ENCODE measurements at regions not wholly inside any gene's neighbourhood (a gene's known extent, or its start where the extent isn't known, plus 50 kb on each side); places are given as distances from the start of the nearest gene placed in this dataset.
A peak's percentile ranks its signal among the peaks of the same experiment; 100 is the strongest.

DNA sequence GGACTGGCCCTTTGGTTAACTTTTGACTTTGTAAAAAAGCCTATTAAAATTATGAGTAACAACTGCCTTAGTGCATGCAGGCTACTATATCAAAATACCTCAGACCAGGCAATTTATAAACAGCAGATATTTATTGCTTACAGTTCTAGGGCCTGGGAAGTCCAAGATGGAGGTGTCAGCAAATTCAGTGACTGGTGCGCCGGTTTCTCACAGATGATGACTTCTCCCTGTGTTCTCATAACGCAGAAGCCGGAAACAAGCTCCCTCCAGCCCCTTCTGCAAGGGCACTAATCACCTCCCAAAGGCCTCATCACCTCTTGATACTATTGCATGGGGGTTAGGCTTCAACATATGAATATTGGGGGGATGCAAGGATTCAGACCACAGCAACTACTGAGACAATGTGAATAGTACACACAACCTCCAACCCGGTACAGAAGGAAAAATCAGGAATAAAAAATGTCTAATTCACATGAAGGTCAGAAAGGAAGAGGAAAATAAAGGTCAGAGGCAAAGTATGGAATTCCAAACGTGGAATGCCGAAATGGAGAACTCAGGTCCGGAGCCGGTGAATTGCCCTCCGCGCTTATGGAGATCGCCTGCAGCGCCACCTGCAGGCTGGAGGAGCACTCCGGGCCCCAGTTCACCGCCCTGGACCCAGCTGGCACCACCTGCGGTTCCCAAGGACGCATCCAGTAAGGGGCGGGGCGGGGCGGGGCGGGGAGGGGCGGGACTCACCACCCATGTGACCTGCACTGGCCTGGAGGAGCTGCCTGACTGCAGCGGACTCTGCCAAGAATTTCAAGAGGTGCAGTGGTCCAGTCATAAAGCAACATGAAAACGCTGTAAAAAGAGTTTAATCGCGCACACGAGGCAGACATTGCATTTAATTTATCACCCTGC is 203.4 kb downstream of the KIF26A start:
- DNase-seq (ENCODE audit: low read depth in 2 of 2) = peak in 1 of 2 donors; percentile 41

DNA sequence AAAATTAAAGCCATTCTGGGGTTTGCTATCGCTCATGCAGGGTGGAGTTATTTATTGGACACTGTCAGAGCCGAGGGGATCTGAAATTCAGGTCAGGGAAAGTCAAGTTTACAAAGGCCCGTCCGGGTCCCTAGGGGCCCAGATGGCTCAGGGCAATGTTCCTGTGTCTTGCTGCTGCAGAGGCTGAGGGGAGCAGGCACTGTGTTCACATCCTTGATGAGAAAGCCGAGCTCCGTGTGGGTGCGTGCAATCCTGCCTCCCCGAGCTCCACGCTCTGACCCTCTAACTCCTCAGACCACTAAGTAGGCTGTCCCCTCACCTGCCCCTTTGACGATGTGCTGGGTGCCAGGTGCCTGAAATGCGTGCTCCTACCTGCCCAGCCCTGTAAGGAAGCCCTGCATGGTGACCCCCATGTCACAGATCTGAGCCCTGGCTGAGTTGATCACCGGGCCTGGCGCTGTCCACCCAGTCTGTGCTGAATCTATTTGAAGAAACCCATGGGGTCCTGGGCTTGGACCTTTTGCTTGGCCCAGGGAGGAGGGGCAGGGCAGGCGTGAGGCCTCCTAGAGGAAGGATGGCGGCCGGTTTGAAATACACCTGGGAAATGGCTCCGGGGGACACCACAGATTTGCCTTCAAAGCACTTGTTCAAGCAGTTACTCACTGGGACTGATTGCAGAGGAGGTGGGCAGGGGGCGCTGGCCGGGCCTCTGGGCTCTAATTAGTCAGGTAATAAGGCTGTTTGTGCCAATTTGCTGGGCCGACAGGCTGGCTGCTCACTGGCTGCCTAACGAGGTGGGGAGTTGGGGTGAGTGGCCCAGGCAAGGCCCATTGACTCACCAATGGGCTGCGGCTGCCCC is 204.3 kb downstream of the KIF26A start:
- no peak for DNase-seq (ENCODE audit: low read depth in 2 of 2)

DNA sequence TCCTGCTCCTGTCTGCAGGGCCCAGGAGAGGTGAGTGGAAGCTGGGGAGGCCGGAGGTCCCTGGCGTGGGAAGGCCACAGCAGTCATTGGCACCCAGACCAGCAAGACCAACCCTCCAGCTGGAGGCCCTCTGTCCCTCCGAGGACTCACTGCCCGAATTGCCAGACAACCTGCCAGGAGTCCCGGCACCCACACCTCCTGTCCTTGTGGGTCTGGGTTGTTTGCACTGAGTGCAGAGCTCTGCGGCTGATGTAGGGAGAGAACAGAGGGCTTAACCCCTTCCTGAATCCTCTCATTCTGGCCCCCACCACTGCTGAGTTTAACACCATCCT is 204.9 kb downstream of the KIF26A start:
- DNase-seq (ENCODE audit: low read depth in 2 of 2) = no peak

DNA sequence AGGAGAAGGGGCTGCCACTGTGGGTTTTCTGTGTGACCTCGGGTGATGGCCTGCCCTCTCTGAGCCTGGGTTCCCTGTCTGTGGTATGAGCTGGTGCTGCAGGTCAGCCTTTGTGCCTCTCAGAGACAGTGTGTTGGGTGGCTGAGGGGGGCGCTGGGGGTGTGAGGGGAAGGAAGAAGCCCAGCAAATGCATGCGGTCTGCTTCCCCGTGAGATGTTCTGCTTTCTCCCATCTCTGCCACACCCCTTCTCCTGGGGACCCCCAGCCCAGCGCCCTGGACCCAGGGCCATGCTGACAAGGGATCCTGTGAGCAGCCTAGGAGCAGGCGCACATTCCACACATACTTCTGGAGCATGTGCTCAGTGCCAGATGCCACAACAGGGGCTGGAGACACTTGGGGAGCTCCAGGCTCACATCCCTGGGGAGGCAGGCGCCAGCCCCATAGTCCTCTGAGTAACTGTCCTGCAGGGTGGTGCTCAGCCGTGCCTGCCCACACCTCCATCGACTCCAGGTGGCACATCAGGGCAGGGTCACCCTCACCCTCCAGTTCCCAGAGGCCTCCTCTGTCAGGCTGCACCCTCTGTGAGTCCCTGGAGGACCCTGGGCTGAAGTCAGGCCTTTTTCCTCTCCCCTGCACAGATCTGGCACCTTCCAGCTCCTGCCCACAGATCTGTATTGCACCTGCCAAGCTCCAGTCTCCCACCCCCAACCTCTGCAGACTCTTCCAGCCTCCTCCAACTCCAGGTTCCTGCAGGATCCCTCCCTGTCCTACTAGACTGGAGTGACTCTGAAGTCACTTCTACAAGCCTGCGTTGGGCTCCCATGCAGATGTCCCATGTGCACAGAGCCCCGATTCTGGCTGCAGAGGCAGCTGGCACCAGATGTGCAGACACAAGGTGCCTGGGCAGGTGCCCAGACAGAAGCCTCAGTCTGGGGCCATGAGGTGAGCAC is 205.6 kb downstream of the KIF26A start:
- no peak for DNase-seq (ENCODE audit: low read depth in 2 of 2)

DNA sequence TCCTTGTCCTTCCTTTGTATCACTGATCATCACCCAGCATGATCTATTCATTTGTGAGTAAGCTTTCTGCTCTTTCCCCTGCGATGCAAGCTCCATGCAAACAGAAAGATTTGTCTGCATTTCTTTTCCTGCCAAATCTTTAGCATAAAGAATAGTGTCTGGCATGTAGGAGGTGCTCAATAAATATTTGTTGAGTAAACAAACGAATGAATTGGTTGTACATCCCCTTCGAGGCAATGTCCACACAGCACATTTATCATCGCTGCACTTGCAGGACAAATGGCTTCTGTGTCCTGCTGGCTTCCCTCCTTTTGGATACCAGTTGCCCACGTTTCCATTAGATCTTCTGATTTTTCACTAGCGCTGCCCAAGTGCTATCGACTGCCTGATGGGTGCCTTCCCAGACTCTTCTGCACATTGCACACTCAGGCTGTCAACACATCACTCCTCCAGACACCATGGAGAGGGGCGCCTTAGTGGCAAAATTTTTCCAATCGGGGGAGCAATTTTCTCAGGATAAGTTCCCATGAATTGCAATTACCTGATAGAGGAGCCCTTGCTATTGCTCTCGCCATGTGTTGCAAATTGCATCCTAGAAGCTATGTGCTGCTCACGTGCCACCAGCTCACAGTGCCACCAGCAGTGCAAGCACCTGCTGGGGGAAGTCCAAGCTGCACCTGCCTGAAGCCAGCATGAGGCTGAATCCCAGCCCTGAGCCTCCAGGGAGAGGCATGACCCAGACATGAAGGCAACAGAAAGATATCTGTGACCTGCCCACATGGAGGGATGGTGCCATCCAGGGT is 206.6 kb downstream of the KIF26A start:
- DNase-seq (ENCODE audit: low read depth in 2 of 2) = no peak

DNA sequence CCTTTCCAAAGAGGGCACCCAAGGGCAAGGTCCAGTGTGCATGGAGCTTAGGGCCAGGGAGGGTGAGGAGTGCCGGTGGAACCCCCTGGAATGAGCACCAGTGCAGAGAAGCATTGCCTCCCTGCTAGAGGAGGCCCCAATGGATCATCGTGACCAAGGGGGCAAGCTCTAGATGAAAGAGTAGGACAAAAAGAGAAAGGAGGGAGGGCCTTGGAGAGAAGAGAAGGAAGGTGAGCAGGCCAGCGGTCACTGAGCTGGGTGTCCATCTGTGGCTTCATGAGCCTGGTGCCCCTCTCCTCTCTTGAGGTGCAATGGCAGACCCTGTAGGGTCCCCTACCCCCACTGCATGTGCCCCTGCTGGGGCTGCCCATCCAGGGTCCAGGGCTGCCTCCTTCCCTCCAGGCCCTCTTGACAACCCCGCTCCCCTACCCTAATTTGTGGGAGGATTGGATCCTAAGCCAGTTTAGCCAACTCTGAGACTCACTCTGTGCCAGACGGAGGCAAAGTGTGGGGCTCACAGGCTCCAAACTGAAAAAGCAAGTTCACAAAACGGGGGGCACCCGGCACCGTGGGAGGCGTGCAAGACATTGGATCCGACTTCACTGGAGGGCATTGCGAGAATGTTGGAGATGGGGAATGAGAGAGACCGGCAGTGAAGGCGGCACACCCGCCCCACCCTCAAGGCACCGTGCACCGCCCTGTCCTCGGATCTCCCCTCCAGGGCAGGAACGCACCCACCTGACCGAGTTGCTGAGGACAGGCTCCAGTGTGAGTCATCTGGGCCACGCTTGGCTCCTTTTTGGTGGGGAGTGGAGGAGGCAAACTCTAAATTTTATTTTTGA is 207.5 kb downstream of the KIF26A start:
- DNase-seq (ENCODE audit: low read depth in 2 of 2) = no peak

DNA sequence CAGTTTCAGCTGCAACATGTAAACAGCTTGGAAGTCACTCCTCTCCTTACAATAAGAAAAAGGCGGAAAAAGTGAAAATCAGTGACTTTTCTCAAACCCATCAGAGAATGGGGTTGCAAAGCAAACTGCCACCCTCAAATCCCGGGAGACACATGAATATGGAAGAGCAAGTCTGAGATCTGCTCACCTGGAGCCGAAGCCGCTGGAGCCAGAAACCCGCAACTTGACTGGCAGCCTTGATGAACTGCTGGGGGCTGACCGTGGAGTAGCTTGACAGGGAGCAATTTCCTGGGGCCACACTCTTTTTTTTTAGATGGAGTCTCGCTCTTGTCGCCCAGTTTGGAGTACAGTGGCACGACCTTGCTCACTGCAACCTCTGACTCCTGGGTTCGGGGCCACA is 208.2 kb downstream of the KIF26A start:
- DNase-seq (ENCODE audit: low read depth in 2 of 2) = no peak

DNA sequence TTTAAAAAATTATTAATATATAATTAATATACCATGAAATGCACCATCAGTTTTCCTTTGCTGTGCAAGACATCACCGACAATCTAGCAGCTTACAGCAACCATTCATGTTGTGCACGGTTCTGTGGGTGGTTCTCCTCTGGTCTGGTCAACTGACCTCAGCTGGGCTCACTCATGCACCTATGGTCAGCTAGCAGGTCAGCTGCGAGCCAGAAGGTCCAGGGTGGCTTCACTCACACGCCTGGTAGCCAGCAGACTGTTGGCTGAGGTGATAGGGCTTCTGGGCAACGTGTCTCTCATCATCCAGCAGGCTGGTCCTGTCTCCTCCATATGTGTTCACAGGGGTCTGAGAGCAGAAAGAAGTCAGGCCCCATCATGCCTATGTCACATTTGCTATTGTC is 210.4 kb downstream of the KIF26A start:
- DNase-seq (ENCODE audit: low read depth in 2 of 2) = no peak

DNA sequence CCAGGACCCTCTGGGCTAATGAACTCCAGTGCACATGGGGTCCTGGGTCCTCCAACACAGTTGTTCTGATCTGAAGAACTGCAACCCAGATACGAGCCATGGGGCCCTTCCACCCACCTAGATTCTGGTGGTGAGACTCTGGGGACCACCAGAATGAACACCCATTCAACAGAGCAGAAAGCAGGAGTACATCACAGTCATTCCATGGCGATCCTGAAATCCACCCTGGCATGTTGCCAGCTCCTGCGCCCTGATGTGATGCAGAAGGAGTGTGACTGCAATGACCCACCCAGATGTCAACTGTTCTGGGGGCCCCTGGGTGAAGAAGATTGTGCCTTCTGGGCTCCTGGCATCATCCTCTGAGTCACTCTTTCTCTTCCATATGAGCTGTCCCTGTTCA is 211.6 kb downstream of the KIF26A start:
- DNase-seq (ENCODE audit: low read depth in 2 of 2) = no peak

DNA sequence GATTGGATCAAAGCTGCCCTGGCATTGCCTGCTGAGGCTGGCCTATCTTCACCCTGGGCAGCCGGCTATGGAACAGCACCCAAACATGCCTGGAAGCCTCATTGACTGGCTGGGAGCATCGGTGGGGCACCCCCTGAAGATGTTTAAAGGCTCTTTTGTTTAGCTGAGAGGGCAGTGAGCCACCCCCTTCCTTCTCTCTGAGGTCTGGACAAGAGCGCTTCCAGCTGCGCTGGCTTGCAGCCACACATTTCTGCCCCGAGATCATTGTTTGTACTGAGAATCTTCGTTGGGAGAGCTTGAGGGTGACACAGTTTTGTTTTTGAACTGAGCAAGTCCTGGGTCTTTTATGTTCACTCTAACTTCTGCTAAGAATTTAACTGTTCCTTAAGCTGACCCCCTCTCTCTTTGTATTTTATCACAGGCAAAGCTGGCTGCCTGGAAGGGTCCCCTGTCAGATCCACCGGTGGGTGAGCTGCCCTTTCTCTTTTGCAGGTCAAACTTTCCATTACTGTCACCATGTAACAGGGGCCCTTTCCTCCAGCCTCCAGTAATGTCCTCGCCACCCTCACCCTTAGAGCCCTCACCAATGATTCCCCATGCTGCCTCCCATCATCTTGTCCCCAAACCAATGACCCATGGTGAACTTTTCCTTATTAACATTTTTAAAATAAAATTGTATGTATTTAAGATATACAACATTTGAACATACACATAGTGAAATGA is 212.2 kb downstream of the KIF26A start:
- no peak for DNase-seq (ENCODE audit: low read depth in 2 of 2)

DNA sequence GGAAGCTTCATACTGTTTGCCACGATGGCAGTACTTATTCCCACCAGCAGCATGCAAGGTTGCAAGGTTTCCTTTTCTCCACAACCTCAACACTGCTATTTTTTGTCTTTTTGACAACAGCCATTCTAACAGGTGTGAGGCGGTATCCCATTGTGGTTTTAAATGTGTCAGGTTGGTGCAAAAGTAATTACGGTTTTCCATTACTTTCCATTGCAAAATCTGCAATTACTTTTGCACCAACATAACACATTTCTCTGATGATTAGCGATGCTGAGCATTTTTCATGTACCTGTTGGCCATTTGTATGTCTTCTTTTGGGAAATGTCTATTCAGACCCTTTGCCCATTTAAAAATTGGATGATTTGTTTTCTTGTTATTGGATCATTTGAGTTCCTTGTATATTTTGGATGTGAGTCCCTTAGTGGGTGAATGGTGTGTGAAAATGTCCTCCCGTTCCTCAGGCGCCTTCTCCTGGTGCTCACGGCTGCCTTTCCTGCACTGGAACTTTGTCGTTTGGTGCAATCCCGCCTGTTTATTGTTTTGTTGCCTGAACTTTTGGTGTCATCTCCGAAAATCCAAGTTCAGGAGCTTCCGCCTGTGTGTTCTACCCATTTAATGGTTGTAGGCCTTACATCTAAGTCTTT is 213.6 kb downstream of the KIF26A start:
- DNase-seq (ENCODE audit: low read depth in 2 of 2) = no peak

DNA sequence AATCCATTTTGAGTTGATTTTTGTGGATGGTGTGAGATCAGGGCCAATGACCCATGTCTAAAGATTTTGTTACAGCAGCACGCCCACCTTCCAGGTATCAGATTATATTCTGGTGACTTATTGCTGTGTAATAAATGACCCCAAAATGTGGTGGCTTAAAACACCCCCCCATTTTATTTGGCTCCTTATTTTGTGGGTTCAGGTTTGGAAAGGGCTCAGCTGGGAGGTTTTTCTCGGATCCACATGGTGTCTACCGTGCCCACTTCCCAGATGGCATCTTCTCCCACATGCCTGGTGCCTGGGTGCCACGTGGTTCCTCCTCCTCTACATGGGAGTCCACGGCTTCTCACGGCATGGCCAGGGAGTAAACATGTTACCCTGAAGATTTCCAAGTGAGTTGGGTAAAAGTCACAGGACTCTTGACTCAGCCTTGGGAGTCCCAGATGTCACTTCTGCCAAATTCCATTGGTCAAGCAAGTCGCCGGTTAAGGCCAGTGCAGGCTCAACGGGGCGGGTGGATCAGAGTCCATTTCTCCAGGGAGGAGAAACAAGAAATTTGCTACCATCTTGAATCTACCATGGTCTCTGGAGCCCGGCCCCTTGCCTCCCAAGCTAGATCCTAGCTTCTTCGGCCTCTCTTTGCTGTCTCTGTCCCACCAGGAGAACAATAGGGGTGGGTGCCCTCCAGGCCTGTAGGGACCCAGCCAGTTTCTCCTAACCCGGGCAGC is 214.3 kb downstream of the KIF26A start:
- no peak for DNase-seq (ENCODE audit: low read depth in 2 of 2)

DNA sequence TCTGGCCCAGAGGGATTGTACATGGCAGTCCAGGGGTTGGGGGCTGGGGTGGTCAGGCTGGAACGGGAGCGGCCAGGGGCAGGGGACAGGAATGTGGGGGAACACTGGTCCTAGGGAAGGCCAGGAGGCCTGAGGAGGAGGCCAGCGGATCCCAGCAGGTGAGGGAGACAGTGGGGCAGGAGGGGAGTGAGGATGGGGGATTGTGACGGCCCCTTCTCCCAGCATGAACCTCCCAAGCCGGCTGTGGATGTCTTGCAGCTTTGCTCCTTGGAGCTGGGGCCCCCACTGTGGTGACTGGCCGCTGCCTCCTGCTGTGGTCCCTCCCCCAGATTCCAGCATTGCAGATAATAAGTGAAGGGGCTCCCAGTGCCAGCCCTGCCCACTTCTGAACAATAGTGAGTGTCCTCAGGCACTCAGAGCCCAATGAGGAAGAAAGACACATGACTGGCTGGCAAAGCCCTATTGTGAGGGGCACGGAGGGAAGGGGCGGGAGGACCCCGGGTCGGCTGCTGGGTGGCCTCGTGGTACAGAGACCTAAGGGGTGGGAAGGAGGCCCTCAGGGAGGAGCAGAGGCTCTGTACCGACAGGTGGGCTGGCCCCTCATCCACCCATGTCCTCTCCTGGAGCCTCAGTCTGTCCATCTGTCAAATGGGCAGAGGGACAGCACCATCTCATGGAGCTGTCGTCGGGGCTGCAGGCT is 215.0 kb downstream of the KIF26A start:
- no peak for DNase-seq (ENCODE audit: low read depth in 2 of 2)

DNA sequence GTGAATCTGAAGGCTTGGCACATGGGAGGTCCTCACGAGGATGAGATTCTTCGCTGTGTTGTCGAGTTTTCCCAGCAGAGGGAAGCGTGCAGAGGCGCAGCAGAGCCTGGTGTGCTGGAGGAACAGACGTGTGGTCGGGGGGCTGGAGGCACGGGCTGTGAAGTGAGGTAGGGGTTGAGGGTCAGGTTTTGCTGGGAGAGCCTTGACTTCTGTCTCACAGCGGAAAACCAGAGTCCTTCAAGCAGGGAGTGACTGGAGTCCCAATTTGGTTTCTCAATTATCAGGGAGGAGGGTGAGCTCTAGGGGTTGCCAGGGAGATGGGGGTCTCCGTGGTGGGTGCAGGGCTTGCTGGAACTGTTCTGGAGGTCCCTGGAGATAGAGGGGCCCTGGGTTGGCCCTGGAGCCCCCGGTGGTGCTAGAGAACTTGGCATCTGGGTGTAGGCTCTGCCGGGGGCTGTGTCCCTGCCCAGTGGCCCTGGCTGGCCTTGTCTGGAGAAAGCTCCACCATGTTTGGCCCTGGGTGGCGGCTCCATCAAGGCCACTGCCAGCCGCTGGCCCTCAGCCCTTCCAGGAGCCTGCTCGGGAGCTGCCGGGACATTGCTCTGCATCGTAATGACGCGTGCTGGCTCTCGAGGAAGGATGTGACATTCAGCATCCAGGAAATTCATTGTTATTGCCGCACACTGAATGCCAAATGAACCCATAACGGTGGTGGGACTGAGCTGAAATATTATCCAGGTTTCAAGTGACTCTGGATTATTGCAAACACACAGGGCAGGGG is 215.7 kb downstream of the KIF26A start:
- no peak for DNase-seq (ENCODE audit: low read depth in 2 of 2)

DNA sequence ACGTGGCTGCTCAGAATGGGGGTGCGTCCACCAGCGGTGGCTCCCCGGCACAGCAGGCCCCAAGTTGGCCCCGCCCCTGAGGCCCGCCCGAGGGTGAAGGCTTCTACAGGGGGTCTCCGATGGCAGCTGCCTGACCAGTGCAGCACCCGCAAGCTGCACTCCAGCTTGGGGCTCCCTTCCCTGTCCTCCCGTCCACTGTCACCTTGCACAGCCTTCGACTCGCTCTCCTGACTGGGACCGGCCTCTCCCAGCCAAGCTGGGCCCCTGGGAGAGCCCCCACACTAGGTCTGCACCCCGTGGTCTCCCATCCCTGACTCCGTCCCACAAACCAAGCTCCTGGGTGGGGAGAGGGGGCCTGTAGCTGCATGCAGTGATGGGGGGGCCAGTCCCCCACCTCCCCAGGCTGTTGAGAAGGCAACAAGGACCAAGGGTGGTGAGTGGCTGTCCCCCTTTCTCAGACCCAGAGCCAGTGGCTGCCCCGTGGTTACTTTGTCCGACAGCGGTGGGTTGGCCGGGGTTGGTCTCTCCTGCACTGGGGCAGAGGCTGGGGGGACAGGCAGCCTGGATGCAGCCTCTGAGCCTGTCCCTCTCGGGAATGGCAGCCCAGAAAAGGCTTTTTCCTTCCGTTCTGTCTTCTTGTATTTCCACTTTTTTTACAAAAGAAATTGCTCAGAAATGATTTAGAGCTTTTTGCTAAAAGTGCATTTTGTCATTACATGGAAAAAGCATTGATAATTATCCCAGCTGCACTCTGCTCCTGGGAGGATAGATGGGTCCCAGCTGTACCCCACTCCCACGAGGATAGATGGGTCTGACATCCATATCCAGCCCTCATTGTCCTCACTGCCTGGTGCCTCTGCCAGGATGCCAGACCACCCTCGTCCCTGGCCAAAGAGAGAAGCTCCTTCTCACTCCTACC is 217.0 kb downstream of the KIF26A start:
- no peak for DNase-seq (ENCODE audit: low read depth in 2 of 2)

Measured in stimulated activated CD4-positive, alpha-beta T cell treated with anti-CD3 and anti-CD28 coated beads, Interleukin-4, amount 100 ng/mL, for 48 hours (primary cell).